H54 (cell line): ENCODE measurements at regions not wholly inside any gene's neighbourhood (a gene's known extent, or its start where the extent isn't known, plus 50 kb on each side); places are given as distances from the start of the nearest gene placed in this dataset.
"Not testable (repeated sequence)": the region's sequence is repeated elsewhere in the genome, so short reads cannot be mapped to it uniquely, and the experiment has no call there.

ENCODE experiments used
- DNase-seq: peaks from one replicate; pipeline ENCODE4 v3.0.0; 2011; ENCODE audit warnings: low spot score, mixed read lengths; ENCODE audit not compliant: insufficient read length
- FAIRE-seq: peaks from 3 replicates; lab custom pipeline; 2011; peaks lifted over from hg19 to GRCh38; lab: Jason Lieb, UNC
- POLR2A ChIP-seq: IDR thresholded peaks from 2 replicates; pipeline ENCODE4 v1.6.1; 2011; ENCODE audit warnings: low read depth, mild to moderate bottlenecking, low read length

DNA sequence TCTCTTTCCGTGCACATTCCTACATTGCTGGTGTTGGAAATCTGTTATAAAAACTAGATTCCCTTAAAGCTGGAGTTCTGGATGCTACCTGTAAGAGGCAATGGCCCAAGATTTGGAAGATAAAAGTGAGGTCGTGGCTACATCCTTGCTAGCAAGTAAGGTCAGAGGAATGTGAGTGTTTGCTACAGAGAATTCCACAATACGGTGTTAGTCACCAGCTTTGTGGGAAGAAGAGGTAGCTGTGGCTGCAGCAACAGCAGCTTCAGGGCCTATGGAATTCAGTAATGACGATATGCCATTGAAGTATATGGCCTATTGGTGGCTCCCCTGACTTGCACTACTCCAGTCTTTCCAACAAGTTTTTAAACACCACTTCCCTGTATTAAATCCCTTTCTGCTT lies 227.7 kb upstream of the TMEM260 start:
- DNase-seq (no peak), FAIRE-seq (no peak)
- no peak for TF ChIP-seq POLR2A

DNA sequence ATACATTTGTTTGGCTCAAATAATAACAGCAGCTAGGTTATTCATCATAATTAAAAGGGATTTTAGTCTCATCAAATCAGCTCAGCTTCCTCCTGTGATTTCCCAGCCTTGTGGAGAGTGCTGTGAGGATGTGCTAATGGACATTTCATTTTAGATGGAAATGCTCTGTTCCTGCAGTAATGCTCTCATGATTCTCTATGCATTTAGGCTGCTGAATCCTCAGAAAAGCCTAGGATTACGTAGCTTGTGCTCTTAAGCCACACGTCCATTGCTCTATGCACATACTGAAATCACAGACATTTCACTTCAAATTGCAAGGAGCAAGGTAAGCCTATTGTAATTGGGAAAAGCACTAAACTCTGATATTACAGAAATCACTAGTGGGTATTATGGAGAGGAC lies 226.6 kb upstream of the TMEM260 start:
- no peak for TF ChIP-seq POLR2A
- no peak for FAIRE-seq
- no peak for DNase-seq

- FAIRE-seq (no peak), DNase-seq (no peak)
- TF ChIP-seq POLR2A = no peak
Observed at GRCh38 chr14:56357428-56357827, 222.2 kb upstream of the TMEM260 start.

DNA sequence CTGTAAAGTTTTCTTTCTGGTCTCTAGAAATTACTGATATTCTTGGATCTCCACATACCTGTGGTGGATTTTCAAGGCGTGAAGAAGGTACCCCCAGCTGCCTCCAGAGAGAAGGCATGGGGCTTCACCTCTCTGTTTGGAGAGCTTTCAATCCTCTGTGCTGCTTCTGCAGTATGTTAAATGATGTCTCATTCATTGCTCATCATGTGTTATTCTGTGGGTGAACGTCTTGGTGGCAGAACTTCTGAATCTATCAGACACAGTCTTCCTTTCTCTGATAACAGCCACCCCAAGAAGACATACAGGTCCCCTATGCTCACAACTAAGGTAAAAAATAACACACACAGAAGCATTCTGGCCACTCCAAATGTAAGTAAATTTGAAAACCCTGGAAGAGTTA lies 221.3 kb upstream of the TMEM260 start:
- TF ChIP-seq POLR2A = no peak
- FAIRE-seq (no peak), DNase-seq (no peak)

DNA sequence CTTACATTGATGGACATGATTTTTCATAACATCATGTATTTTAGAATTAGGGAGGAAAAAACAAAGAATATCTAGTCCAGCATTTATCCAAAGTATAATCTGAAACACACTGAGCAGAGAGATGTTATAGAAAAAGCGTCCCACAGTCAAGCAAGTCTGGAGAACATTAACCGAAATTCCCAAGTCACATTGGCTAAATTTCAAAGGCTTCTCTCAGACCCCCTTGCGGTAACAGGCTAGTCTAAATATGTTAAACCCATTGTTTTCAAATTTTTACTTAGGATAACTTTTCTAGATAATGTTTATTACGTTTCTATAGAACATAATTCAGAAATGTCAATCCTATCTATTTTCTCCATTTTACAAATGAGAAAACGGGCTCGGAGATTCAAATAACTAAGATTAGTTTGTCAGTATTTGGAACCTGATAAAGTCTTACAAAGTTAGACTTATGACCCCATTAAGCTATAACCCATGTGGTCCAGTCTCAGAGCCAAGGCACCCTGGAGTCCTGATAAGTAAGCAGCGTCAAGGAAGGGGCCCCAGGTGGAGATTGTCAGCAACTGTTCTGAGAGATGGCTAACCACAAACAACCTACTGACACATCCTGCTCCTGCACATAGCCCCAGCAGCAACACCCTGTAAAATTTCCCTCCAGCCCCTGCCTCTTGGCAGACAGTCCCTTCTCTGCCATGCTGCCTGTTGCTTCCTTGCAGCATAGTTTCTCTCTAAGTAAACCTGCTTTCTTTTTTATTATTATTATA lies 220.6 kb upstream of the TMEM260 start:
- DNase-seq (no peak), FAIRE-seq (no peak)
- no peak for TF ChIP-seq POLR2A

DNA sequence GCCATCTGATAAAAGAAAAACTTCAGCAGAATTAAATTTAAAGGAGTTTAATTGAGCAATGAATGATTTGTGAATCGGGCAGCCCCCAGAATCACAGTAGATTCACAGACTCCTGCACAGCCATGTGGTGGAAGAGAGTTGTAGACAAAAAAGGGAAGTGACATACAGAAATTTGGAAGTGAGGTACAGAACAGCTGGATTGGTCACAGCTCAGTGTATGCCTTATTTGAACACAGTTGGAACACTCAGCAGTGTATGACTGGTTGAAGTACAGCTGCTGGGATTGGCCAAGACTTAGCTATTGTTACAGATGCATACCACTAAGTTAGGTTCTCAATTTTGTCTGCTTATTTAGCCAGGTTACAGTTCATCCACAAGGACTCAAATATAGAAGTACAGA lies 213.9 kb upstream of the TMEM260 start:
- not testable (repeated sequence) for FAIRE-seq

GRCh38 chr14:56367416-56367815 lies 212.2 kb upstream of the TMEM260 start:
- DNase-seq = no peak
- no peak for FAIRE-seq
- no peak for TF ChIP-seq POLR2A

More for the DNA sequence above, 213.9 kb upstream of the TMEM260 start:
- not testable (repeated sequence) for DNase-seq

- no peak for TF ChIP-seq POLR2A
- FAIRE-seq (no peak), DNase-seq (no peak)
Observed at GRCh38 chr14:56371737-56372136, 207.9 kb upstream of the TMEM260 start.

DNA sequence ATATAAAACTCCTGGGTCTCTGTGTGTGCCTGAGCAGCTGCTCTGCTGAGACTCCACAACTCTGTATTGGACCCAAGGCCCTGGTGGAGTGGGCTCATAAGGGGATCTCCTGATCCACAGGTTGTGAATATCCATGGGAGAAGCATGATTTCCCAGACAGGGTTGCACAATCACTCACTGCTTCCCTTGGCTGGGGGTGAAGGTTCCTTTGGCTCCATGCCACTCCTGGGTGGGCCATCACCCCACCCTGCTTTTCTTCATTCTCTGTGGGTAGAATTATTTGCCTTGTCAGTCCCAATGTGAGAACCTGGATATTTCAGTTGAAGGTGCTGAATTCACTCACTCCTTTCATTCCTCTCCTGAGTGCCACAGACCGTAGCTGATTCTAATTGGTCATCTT lies 205.2 kb upstream of the TMEM260 start:
- no peak for TF ChIP-seq POLR2A
- FAIRE-seq (no peak), DNase-seq (no peak)

GRCh38 chr14:56378046-56378445 lies 201.6 kb upstream of the TMEM260 start:
- no peak for DNase-seq
- FAIRE-seq = no peak
- no peak for TF ChIP-seq POLR2A

DNA sequence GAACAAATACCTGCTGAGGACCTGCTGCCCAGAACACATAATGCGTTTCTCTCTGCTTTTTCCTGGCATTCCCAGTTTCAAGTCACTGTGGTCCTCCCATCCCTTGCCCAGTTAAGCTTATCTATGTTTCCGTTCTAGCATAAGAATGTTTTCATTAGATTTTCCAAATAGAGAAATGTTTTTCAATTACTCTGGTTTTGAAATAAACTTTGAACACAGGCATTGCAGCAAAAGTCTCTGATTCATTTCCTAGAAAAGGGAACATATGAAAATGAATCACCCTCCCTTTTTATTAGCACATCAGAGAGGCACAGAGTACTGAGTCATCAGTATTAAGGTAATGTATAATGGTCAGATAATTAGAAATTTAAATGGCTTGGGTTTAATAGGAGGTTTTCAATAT lies 201.1 kb upstream of the TMEM260 start:
- FAIRE-seq (no peak), DNase-seq (no peak)
- no peak for TF ChIP-seq POLR2A

GRCh38 chr14:56379956-56380355 lies 199.6 kb upstream of the TMEM260 start:
- FAIRE-seq (no peak), DNase-seq (no peak)
- no peak for TF ChIP-seq POLR2A

DNA sequence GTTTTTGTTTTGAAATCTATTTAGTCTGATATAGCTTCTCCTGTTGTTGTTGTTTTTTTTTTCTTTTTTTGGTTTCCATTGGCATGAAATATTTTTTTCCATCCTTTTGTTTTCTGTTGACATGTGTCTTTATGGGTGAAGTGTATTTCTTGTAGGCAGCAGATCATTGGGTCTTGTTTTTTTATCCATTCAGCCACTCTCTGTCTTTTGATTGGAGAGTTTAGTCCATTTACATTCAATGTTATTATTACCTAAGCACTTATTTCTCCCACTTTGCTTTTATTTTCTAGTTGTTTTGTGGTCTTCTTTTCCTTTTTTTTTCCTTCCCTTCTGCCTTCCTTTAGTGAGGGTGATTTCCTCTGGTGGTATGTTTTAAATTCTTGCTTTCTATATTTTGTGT lies 193.6 kb upstream of the TMEM260 start:
- DNase-seq (no peak), FAIRE-seq (no peak)
- TF ChIP-seq POLR2A = no peak

DNA sequence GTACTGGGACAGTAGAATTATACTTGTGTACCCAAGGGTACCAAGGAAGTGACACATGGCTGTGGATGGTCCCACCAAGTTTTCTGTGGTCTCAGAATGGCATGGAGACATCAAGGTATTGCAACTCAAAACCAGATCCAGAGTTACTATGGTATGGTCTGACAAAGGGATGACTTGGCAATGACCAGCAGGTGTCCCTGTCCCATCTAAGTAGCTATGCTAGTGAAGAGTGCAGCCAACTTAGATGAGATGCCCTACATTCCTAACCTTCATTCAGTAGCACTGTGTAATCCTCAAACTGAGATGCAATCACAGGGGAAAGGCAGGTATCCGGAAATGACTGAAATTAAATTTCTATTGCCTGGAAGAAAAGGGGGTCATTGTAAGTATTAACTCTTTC lies 188.7 kb upstream of the TMEM260 start:
- TF ChIP-seq POLR2A = no peak
- FAIRE-seq = no peak
- no peak for DNase-seq

GRCh38 chr14:56394826-56395530 lies 184.6 kb upstream of the TMEM260 start:
- TF ChIP-seq POLR2A = no peak
- DNase-seq = no peak
- no peak for FAIRE-seq
